CD4-positive, alpha-beta T cell treated with Interleukin-21 for 1 hour (primary cell): ENCODE measurements at regions not wholly inside any gene's neighbourhood (a gene's known extent, or its start where the extent isn't known, plus 50 kb on each side); places are given as distances from the start of the nearest gene placed in this dataset.

Source experiments
- DNase-seq: peaks from one replicate; pipeline ENCODE4 v3.0.0-alpha.2; 2020

- DNase-seq: no peak
These were observed 1056.7 kb upstream of the AMELY start for GRCh38 chrY:7968293-7968692.

GRCh38 chrY:7966916-7967315 lies 1055.4 kb upstream of the AMELY start:
- DNase-seq: no peak

GRCh38 chrY:7963393-7963792 lies 1051.8 kb upstream of the AMELY start:
- DNase-seq: no peak

GRCh38 chrY:7962350-7962749 lies 1050.8 kb upstream of the AMELY start:
- DNase-seq: no peak

- no peak for DNase-seq
These were observed 1050.3 kb upstream of the AMELY start for GRCh38 chrY:7961811-7962210.

GRCh38 chrY:7957773-7958172 lies 1046.2 kb upstream of the AMELY start:
- DNase-seq: no peak

GRCh38 chrY:7951187-7951852 lies 1039.8 kb upstream of the AMELY start:
- no peak for DNase-seq

GRCh38 chrY:7944135-7944534 lies 1032.6 kb upstream of the AMELY start:
- no peak for DNase-seq

GRCh38 chrY:7942711-7943110 lies 1031.2 kb upstream of the AMELY start:
- DNase-seq: no peak

GRCh38 chrY:7941856-7942255 lies 1030.3 kb upstream of the AMELY start:
- no peak for DNase-seq

- DNase-seq: no peak
These were observed 1027.6 kb upstream of the AMELY start for GRCh38 chrY:7938982-7939718.

- DNase-seq: no peak
These were observed 1025.3 kb upstream of the AMELY start for GRCh38 chrY:7936831-7937230.

GRCh38 chrY:7936046-7936445 lies 1024.5 kb upstream of the AMELY start:
- no peak for DNase-seq

GRCh38 chrY:7935606-7936005 lies 1024.1 kb upstream of the AMELY start:
- DNase-seq: no peak

GRCh38 chrY:7932424-7932823 lies 1020.9 kb upstream of the AMELY start:
- DNase-seq: no peak

- no peak for DNase-seq
These were observed 1018.3 kb upstream of the AMELY start for GRCh38 chrY:7929866-7930265.

- no peak for DNase-seq
These were observed 1012.5 kb upstream of the AMELY start for GRCh38 chrY:7924059-7924458.

GRCh38 chrY:7923476-7924017 lies 1012.0 kb upstream of the AMELY start:
- no peak for DNase-seq

GRCh38 chrY:7920382-7920781 lies 1008.8 kb upstream of the AMELY start:
- DNase-seq: no peak

- no peak for DNase-seq
These were observed 977.0 kb upstream of the AMELY start for GRCh38 chrY:7888506-7888905.

GRCh38 chrY:7881696-7882095 lies 970.1 kb upstream of the AMELY start:
- no peak for DNase-seq

GRCh38 chrY:7879245-7879644 lies 967.7 kb upstream of the AMELY start:
- DNase-seq: no peak

GRCh38 chrY:7878719-7879118 lies 967.2 kb upstream of the AMELY start:
- DNase-seq: no peak

GRCh38 chrY:7877458-7877857 lies 965.9 kb upstream of the AMELY start:
- no peak for DNase-seq

- DNase-seq: no peak
These were observed 962.5 kb upstream of the AMELY start for GRCh38 chrY:7874080-7874479.
